T-helper 2 cell treated with Interferon-gamma antibody and Interleukin-4, amounts not matched to agents 5 μg/mL and 100 μg/mL, for 36 hours (primary cell): ENCODE measurements at regions not wholly inside any gene's neighbourhood (a gene's known extent, or its start where the extent isn't known, plus 50 kb on each side); places are given as distances from the start of the nearest gene placed in this dataset.

Source experiments
- DNase-seq: peaks from one replicate; pipeline ENCODE4 v3.0.0; 2021; ENCODE audit warnings: low spot score
- H3K27ac Mint-ChIP-seq: one replicate; pipeline ENCODE4 v1.8.0; 2021; ENCODE audit warnings: mild to moderate bottlenecking, mixed read lengths
- H3K27me3 Mint-ChIP-seq: one replicate; pipeline ENCODE4 v1.8.0; 2021; ENCODE audit warnings: low read depth, mixed read lengths
- H3K36me3 Mint-ChIP-seq: one replicate; pipeline ENCODE4 v1.8.0; 2021; ENCODE audit warnings: low read depth, mixed read lengths
- H3K4me1 Mint-ChIP-seq: one replicate; pipeline ENCODE4 v1.8.0; 2021; ENCODE audit warnings: low read depth, mixed read lengths
- H3K4me3 Mint-ChIP-seq: one replicate; pipeline ENCODE4 v1.8.0; 2022; ENCODE audit warnings: mild to moderate bottlenecking, moderate library complexity, mixed read lengths
- H3K9me3 Mint-ChIP-seq: one replicate; pipeline ENCODE4 v1.8.0; 2021; ENCODE audit warnings: mixed read lengths

DNA sequence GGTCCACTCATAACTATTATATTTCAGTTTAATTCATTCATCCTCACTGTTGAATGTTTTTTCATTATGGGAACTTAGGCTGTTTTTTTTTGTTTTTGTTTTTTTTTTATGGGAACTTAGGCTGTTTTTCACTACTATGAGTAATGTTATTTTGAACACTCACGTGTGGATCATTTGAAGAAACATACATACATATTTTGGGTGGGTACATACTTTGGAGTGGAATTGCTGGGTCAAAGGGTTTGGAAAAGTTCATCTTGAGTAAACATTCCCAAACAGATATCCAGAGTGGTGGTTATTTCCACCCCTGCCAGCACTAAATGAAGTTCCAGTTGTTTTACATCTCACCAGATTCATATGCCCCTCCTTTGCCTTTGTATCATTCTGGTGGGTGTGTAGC, 584.4 kb downstream of the PSAT1 start:
- H3K27me3 Mint-ChIP-seq = no peaks in the 10 kb centered on the region

DNA sequence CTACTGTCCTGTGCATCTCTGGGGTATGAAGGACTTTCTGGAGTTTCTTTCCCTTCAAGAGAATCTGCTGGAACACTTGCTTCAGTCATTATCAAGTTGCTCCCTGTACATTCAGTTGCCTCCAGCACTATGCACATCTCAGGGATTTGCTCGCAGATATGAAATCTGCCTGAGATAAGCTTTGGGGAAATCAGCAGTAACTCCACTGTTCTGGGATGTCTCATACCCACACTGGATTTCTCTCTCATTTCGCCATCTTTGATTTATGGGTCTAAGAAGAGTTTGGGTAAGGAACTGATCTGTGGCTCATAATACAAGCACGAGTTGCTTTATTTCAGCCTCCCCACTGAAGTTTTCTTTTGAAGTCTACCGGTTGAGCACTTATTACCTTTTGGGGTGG, 585.6 kb downstream of the PSAT1 start:
- no peaks in the 10 kb centered on the region for H3K36me3 Mint-ChIP-seq
- H3K9me3 Mint-ChIP-seq = no peaks in the 10 kb centered on the region
- no peak overlapping the region for H3K27ac Mint-ChIP-seq
- no peak overlapping the region for H3K4me3 Mint-ChIP-seq
- no peak for DNase-seq
- no peaks in the 10 kb centered on the region for H3K4me1 Mint-ChIP-seq
- no peaks in the 10 kb centered on the region for H3K27me3 Mint-ChIP-seq

More for the DNA sequence above, 584.4 kb downstream of the PSAT1 start:
- H3K36me3 Mint-ChIP-seq = no peaks in the 10 kb centered on the region
- H3K9me3 Mint-ChIP-seq = no peaks in the 10 kb centered on the region
- DNase-seq = no peak
- H3K27ac Mint-ChIP-seq = no peak overlapping the region
- no peak overlapping the region for H3K4me3 Mint-ChIP-seq
- H3K4me1 Mint-ChIP-seq = no peaks in the 10 kb centered on the region

DNA sequence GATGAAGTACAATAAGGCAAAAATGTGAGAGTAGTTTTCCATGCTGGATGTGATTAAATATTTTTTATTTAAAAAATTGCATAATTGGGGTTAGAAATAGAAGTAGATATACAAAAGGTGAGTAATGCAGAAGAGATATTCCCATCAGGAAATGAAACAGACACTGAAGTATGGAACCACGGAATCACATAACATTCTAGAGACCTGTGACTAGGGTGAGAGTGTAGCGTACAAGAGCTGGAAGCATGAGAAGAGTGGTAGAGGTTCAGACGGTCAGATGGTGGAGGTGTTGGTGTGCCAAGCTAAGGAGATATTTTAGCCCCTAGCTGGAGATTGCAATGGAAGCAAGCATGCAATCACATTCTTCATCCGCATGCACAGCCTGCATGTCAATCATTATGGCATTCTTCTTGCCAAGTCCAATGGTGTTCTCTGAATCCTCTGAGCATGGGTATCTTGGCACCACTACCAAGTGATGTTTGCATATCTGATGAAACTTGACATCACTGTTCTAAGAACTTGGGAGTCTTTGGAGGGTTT, 587.8 kb downstream of the PSAT1 start:
- no peak overlapping the region for H3K27ac Mint-ChIP-seq
- no peak for DNase-seq
- H3K4me3 Mint-ChIP-seq = no peak overlapping the region
- H3K27me3 Mint-ChIP-seq = no peaks in the 10 kb centered on the region
- H3K36me3 Mint-ChIP-seq = no peaks in the 10 kb centered on the region
- H3K4me1 Mint-ChIP-seq = no peaks in the 10 kb centered on the region
- peaks cover 5% of the 10 kb centered on the region for H3K9me3 Mint-ChIP-seq

DNA sequence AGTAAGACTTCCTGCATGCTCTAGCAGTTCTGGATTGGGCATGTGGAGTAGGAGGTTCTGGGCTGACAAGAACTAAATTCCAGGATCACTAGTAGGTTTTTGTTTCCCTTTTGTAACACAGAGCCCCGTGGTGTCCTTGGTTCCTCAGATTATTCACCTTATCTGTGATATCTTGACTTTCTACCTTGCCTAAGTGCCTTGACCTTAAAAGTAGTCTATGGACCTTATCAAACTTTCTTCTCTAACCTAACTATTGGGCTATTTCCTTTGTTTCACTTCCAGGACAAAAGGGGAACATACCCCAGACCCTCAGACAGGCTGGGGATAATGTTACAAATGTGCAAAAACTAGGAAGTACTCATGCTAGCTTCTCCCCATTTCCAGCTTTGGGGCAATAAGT, 595.3 kb downstream of the PSAT1 start:
- H3K4me3 Mint-ChIP-seq = no peak overlapping the region
- no peaks in the 10 kb centered on the region for H3K36me3 Mint-ChIP-seq
- H3K9me3 Mint-ChIP-seq = peaks cover 5% of the 10 kb centered on the region
- DNase-seq = no peak
- H3K27me3 Mint-ChIP-seq = no peaks in the 10 kb centered on the region
- H3K4me1 Mint-ChIP-seq = no peaks in the 10 kb centered on the region
- no peak overlapping the region for H3K27ac Mint-ChIP-seq

DNA sequence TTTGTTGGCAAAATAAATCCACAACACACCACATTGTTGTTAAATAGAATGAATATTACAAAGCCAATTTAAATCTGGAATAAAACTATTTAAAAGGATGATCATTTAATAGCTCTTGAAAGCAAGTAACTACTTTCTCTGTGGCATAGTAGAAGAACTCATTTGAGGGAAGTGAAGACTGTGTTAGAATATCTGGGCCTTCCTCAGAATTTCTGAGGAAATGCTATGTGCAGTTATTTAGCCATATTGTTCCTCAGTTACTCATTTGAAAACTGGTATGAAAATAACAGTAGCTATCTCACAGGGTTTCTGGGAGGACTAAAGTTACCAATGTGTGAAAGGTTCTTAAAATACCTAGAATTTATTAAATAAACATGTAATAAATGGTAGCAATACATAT, 595.8 kb downstream of the PSAT1 start:
- peaks cover 5% of the 10 kb centered on the region for H3K9me3 Mint-ChIP-seq
- H3K27ac Mint-ChIP-seq = no peak overlapping the region
- H3K36me3 Mint-ChIP-seq = no peaks in the 10 kb centered on the region
- no peak for DNase-seq
- H3K4me1 Mint-ChIP-seq = no peaks in the 10 kb centered on the region
- H3K27me3 Mint-ChIP-seq = no peaks in the 10 kb centered on the region
- H3K4me3 Mint-ChIP-seq = no peak overlapping the region

DNA sequence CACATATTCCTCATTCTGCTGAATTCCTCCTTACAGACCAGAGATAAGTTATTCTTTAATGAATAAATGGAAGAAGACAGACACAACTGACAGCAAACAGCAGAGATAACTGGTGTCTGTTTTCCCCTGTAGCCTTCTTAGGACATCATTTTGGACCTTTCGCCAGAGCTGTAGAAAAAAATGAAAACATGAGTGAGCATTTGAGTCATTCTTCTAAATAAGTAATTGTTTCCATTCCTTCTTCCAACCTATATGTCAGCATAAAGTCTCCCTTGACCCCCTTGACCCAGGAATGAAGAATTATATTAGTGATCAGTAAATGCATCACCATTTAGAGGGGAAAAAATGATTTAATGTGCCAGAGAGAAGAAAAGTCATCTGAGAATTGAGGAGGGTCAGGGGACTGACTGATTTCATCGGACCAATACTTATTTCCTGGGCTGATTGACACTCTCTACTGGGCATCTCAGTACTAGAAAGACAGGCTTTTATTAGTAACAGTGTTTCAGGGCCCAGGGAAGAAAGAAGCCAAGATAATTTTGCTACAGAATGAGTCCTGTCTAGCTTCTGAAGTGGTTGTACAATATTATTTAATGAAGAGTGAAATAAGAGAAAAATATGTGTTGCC, 597.0 kb downstream of the PSAT1 start:
- no peak for DNase-seq
- H3K27me3 Mint-ChIP-seq = no peaks in the 10 kb centered on the region
- H3K4me1 Mint-ChIP-seq = no peaks in the 10 kb centered on the region
- H3K4me3 Mint-ChIP-seq = no peak overlapping the region
- no peaks in the 10 kb centered on the region for H3K36me3 Mint-ChIP-seq
- no peak overlapping the region for H3K27ac Mint-ChIP-seq
- peaks cover under 1% of the 10 kb centered on the region for H3K9me3 Mint-ChIP-seq

DNA sequence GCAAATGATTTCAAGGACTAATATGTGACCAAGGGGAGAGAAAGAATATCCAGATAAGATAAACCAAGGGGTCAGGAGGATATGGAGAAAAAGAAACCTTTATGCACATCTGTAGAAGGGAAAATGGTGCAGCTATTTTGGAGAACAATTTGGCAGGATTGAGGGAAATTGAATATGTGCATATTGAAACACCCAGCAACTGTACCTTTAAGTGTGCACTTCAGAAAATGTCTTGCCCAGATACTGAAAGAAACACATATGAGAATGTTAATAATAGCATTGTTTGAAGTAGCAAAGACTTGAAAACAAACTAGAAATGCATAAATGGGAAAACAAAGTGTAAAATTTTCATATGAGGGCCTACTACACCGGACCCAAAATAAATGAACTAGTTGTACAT, 599.6 kb downstream of the PSAT1 start:
- Mint-ChIP-seq H3K9me3 (no peaks in the 10 kb centered on the region), H3K36me3 (no peaks in the 10 kb centered on the region), H3K4me1 (no peaks in the 10 kb centered on the region), H3K27ac (no peak overlapping the region), H3K27me3 (no peaks in the 10 kb centered on the region), H3K4me3 (no peak overlapping the region)
- DNase-seq = no peak

DNA sequence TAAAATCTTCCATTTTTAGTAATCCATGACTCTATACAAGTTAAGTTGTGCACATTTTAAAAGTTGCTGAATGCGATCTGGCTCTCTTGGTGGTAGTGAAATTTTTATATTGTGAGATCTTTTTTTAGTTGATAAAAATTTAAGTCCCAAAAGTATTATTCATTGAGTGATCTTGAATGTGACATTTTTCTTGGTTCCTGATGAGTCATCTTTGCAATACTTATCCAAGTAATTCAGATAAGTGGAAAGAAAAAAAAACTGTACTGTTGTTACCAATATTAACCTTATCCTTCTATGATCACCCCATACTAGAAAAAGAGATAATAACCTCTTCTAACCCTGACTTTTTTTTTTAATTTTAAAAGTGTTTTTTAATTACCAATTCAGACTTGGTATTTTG, 601.3 kb downstream of the PSAT1 start:
- no peaks in the 10 kb centered on the region for H3K36me3 Mint-ChIP-seq
- no peak overlapping the region for H3K27ac Mint-ChIP-seq
- H3K4me3 Mint-ChIP-seq = no peak overlapping the region
- no peaks in the 10 kb centered on the region for H3K9me3 Mint-ChIP-seq
- H3K4me1 Mint-ChIP-seq = no peaks in the 10 kb centered on the region
- DNase-seq = no peak
- H3K27me3 Mint-ChIP-seq = no peaks in the 10 kb centered on the region

DNA sequence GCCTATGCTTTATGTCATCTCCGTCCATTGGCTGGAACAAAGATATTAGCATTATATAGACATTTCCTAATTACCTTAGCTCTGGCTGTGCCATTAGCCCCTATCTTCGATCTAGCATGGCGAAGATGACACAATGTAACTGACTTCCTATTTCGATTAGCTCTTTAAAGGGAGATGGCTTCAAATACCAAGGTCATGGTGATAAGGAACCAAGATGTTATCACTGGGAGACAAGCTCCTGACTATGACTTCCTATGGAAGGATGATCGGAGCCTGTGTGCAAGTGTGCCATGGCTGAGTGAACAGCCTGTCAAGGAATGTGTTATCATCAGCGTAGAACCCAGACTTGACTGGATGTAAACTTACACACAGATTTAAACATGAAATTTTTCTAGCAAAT, 602.1 kb downstream of the PSAT1 start:
- Mint-ChIP-seq H3K9me3 (no peaks in the 10 kb centered on the region), H3K4me3 (no peak overlapping the region), H3K36me3 (no peaks in the 10 kb centered on the region), H3K27me3 (no peaks in the 10 kb centered on the region), H3K4me1 (no peaks in the 10 kb centered on the region), H3K27ac (no peak overlapping the region)
- DNase-seq = no peak

DNA sequence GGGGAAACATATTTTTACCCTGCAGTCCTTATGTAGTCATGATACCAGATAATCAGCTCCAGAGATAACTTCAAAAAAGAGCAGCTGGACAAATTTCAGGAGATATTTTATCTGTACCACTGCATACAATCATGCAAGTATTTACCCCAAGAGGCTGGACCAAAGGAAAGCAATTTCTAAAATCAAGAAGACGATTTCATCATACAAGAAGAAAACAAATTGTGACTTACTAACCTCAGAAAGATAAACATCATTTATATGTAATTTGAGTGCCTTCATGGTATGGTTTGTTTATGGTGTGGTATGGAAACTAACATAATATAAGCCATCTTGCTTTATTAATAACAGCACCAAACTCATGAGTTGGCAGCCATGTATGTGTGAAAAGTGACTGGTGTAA, 603.6 kb downstream of the PSAT1 start:
- no peaks in the 10 kb centered on the region for H3K4me1 Mint-ChIP-seq
- no peaks in the 10 kb centered on the region for H3K36me3 Mint-ChIP-seq
- no peak overlapping the region for H3K4me3 Mint-ChIP-seq
- H3K27ac Mint-ChIP-seq = no peak overlapping the region
- H3K27me3 Mint-ChIP-seq = no peaks in the 10 kb centered on the region
- no peak for DNase-seq
- no peaks in the 10 kb centered on the region for H3K9me3 Mint-ChIP-seq

DNA sequence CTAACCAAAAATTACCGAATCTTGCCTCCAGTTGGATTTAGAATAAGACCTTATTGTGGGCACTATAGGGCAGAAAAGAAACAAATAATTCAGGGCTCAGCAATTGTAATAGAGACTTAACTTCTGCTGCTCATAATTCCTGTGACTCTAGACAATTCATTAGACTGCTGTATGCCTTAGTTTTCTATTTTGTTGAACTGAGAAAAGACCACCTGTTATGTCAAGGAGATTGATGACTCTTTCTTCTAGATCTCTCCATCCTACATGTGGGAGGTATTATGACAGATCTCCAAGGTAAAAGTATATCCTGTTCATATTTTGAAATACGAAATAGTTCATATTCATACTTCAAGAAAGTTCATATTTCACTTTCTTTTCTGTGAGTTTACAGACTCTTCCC, 605.1 kb downstream of the PSAT1 start:
- H3K27me3 Mint-ChIP-seq = no peaks in the 10 kb centered on the region
- no peaks in the 10 kb centered on the region for H3K4me1 Mint-ChIP-seq
- no peak overlapping the region for H3K4me3 Mint-ChIP-seq
- H3K27ac Mint-ChIP-seq = no peak overlapping the region
- H3K36me3 Mint-ChIP-seq = no peaks in the 10 kb centered on the region
- DNase-seq = no peak
- no peaks in the 10 kb centered on the region for H3K9me3 Mint-ChIP-seq

DNA sequence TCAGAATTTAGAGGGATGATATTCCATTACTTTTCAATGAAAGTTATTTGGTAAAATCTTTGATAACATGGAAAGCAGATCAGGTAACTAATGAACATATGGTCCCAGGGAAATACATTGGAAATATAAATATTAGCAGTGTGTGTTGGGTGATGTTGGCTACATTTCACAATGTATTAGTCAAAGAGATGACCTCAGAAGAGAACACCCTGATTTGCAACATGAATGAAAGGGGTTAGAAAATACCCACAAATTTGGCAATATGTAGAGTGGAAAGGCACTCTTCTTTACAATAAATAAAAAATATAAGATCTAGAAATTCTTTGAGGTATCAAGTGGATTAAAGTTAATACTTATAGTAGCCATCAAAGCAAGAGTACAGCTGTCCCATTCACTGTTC, 606.7 kb downstream of the PSAT1 start:
- H3K36me3 Mint-ChIP-seq = no peaks in the 10 kb centered on the region
- no peak for DNase-seq
- peaks cover 3% of the 10 kb centered on the region for H3K9me3 Mint-ChIP-seq
- H3K27me3 Mint-ChIP-seq = no peaks in the 10 kb centered on the region
- no peak overlapping the region for H3K27ac Mint-ChIP-seq
- no peak overlapping the region for H3K4me3 Mint-ChIP-seq
- no peaks in the 10 kb centered on the region for H3K4me1 Mint-ChIP-seq

DNA sequence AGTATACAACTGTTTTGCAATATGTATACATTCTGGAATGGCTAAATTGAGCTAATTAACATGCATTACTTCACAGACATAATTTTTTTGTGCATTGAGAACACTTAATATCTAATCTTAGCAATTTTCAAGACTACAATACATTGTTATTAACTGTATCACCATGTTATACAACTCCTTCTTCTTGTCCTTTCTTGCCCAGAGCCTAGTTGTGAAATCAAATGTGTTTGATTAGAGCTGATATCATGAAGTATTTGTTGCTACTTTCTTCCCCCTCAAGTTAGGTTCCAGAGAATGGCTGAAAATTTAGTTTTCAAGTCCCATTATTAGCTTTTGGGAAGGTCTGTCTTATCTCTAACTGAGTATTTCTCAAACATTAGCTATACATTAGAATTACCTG, 607.8 kb downstream of the PSAT1 start:
- no peaks in the 10 kb centered on the region for H3K36me3 Mint-ChIP-seq
- H3K27me3 Mint-ChIP-seq = no peaks in the 10 kb centered on the region

DNA sequence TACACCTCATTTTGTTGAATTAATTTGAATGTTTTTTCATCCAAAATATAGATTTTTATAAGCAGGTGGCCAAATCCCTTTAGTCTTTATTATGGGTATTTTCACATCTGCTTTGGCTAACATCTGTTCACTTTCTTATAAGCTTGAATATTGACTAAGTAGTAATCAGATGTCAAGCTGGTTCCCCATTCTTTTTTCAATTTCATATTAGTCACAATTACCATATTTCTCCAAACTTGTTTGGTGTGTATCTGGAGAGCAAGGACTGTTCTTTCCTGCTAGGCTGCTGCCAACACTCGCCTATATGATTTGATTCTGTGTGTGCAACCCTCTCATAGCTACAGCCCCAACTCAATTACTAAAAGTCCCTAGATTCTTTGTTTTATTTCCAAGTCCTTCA, 608.5 kb downstream of the PSAT1 start:
- no peaks in the 10 kb centered on the region for H3K4me1 Mint-ChIP-seq
- H3K36me3 Mint-ChIP-seq = no peaks in the 10 kb centered on the region
- no peak overlapping the region for H3K27ac Mint-ChIP-seq
- H3K27me3 Mint-ChIP-seq = no peaks in the 10 kb centered on the region
- no peak for DNase-seq
- H3K4me3 Mint-ChIP-seq = no peak overlapping the region
- H3K9me3 Mint-ChIP-seq = peaks cover 7% of the 10 kb centered on the region

More for the DNA sequence above, 607.8 kb downstream of the PSAT1 start:
- H3K27ac Mint-ChIP-seq = no peak overlapping the region
- no peak for DNase-seq
- H3K4me3 Mint-ChIP-seq = no peak overlapping the region
- no peaks in the 10 kb centered on the region for H3K4me1 Mint-ChIP-seq
- H3K9me3 Mint-ChIP-seq = peaks cover 7% of the 10 kb centered on the region
